ENCODE measurements at regions not wholly inside any gene's neighbourhood (a gene's known extent, or its start where the extent isn't known, plus 50 kb on each side); places are given as distances from the start of the nearest gene placed in this dataset.
A peak's percentile ranks its signal among the peaks of the same experiment; 100 is the strongest.
"Not testable (repeated sequence)": the region's sequence is repeated elsewhere in the genome, so short reads cannot be mapped to it uniquely, and the experiment has no call there.

- Mint-ChIP-seq H3K36me3 (no peaks in the 10 kb centered on the region), H3K9me3 (peaks cover 9% of the 10 kb centered on the region), H3K27ac (no peak overlapping the region), H3K4me1 (peaks cover 7% of the 10 kb centered on the region), H3K27me3 (ENCODE audit: insufficient read depth, low read depth) (no peaks in the 10 kb centered on the region), H3K4me3 (no peak overlapping the region)
- Histone ChIP-seq H3K27me3 (no peaks in the 10 kb centered on the region), H3F3A (ENCODE audit: low read depth) (no peaks in the 10 kb centered on the region), H3K4me2 (no peak overlapping the region), H3K9me3 (ENCODE audit: low read depth) (no peaks in the 10 kb centered on the region), H2AFZ (replicated peaks) (peak overlapping the region; percentile 5), H3K79me2 (ENCODE audit: low read depth) (no peaks in the 10 kb centered on the region), H4K20me1 (ENCODE audit: low read depth) (no peaks in the 10 kb centered on the region), H3K4me1 (no peaks in the 10 kb centered on the region), H3K9ac (no peak overlapping the region), H3K27ac (no peak overlapping the region), H3K36me3 (peaks cover 2% of the 10 kb centered on the region), H3K4me3 (no peak overlapping the region)
- no peak for TF ChIP-seq CTCF (IDR thresholded peaks at IDR 0.05)
- no peak for TF ChIP-seq EZH2 (IDR thresholded peaks at IDR 0.05)
- TF ChIP-seq EZH2phosphoT487 (IDR thresholded peaks at IDR 0.05): no peak
- DNase-seq (ENCODE audit: low spot score): no peak
These were observed 126.5 kb upstream of the IGFBP3 start for GRCh38 chr7:46047581-46047980.

- not testable (repeated sequence) for H2AFZ ChIP-seq (replicated peaks); H3K27ac Mint-ChIP-seq; H3K4me1 Mint-ChIP-seq; H3K27me3 Mint-ChIP-seq (ENCODE audit: insufficient read depth, low read depth); H3K27me3 ChIP-seq; H3K4me1 ChIP-seq; H3K4me3 ChIP-seq; H4K20me1 ChIP-seq (ENCODE audit: low read depth); H3K79me2 ChIP-seq (ENCODE audit: low read depth); H3F3A ChIP-seq (ENCODE audit: low read depth); DNase-seq (ENCODE audit: low spot score); H3K9me3 ChIP-seq (ENCODE audit: low read depth); H3K4me2 ChIP-seq; H3K27ac ChIP-seq; H3K4me3 Mint-ChIP-seq; H3K36me3 ChIP-seq; H3K36me3 Mint-ChIP-seq; H3K9ac ChIP-seq; H3K9me3 Mint-ChIP-seq
These were observed 122.3 kb upstream of the IGFBP3 start for GRCh38 chr7:46043338-46043737.

GRCh38 chr7:46039813-46040212, 118.7 kb upstream of the IGFBP3 start:
- H3K4me1 Mint-ChIP-seq; H3K9me3 ChIP-seq (ENCODE audit: low read depth); H3K36me3 ChIP-seq; H3K36me3 Mint-ChIP-seq; H4K20me1 ChIP-seq (ENCODE audit: low read depth); H2AFZ ChIP-seq (replicated peaks); H3K27me3 Mint-ChIP-seq (ENCODE audit: insufficient read depth, low read depth); H3K4me2 ChIP-seq; H3K9me3 Mint-ChIP-seq; DNase-seq (ENCODE audit: low spot score); H3K9ac ChIP-seq; H3K27me3 ChIP-seq; H3K79me2 ChIP-seq (ENCODE audit: low read depth); H3F3A ChIP-seq (ENCODE audit: low read depth); H3K27ac ChIP-seq; H3K4me1 ChIP-seq; H3K4me3 ChIP-seq; H3K4me3 Mint-ChIP-seq; H3K27ac Mint-ChIP-seq: not testable (repeated sequence)

GRCh38 chr7:46035166-46035565, 114.1 kb upstream of the IGFBP3 start:
- Histone ChIP-seq H3K9ac (no peak overlapping the region), H3K27ac (no peak overlapping the region), H3K4me3 (no peak overlapping the region), H3K27me3 (no peaks in the 10 kb centered on the region), H3K4me1 (no peaks in the 10 kb centered on the region), H3K79me2 (ENCODE audit: low read depth) (no peaks in the 10 kb centered on the region), H3K36me3 (no peaks in the 10 kb centered on the region), H2AFZ (replicated peaks) (no peak overlapping the region), H3K4me2 (no peak overlapping the region), H3K9me3 (ENCODE audit: low read depth) (no peaks in the 10 kb centered on the region), H4K20me1 (ENCODE audit: low read depth) (no peaks in the 10 kb centered on the region), H3F3A (ENCODE audit: low read depth) (no peaks in the 10 kb centered on the region)
- peaks cover 2% of the 10 kb centered on the region for H3K9me3 Mint-ChIP-seq
- TF ChIP-seq EZH2phosphoT487 (IDR thresholded peaks at IDR 0.05) (no peak), CTCF (IDR thresholded peaks at IDR 0.05) (no peak), EZH2 (IDR thresholded peaks at IDR 0.05) (no peak)
- no peak overlapping the region for H3K27ac Mint-ChIP-seq
- no peak for DNase-seq (ENCODE audit: low spot score)
- no peaks in the 10 kb centered on the region for H3K36me3 Mint-ChIP-seq
- peaks cover 3% of the 10 kb centered on the region for H3K4me1 Mint-ChIP-seq
- no peak overlapping the region for H3K4me3 Mint-ChIP-seq
- H3K27me3 Mint-ChIP-seq (ENCODE audit: insufficient read depth, low read depth): peaks cover 3% of the 10 kb centered on the region
